Neural progenitor cell (in vitro differentiated cells): ENCODE measurements at regions not wholly inside any gene's neighbourhood (a gene's known extent, or its start where the extent isn't known, plus 50 kb on each side); places are given as distances from the start of the nearest gene placed in this dataset.

Source experiments
- CTCF ChIP-seq: fragments of 200-600 bp; sonication (generic); IDR thresholded peaks from 2 replicates; pipeline ENCODE4 v1.5.1; 2017; ENCODE audit warnings: antibody characterized with exemption, mild to moderate bottlenecking
- EZH2 ChIP-seq: fragments of 200-600 bp; sonication (generic); IDR thresholded peaks from 2 replicates; pipeline ENCODE4 v1.6.1; 2017; ENCODE audit warnings: antibody characterized with exemption, mild to moderate bottlenecking, moderate library complexity

- no peak for TF ChIP-seq CTCF
- no peak for TF ChIP-seq EZH2
These were observed 208.4 kb downstream of the RFC3 start for GRCh38 chr13:34026308-34026707.
